ENCODE measurements at regions not wholly inside any gene's neighbourhood (a gene's known extent, or its start where the extent isn't known, plus 50 kb on each side); places are given as distances from the start of the nearest gene placed in this dataset.
A peak's percentile ranks its signal among the peaks of the same experiment; 100 is the strongest.

- intact Hi-C loops (cut with DNase I; ENCODE audit: low total_unique reads) (no loop called here), in situ Hi-C loops (cut with MboI; ENCODE audit: low pct_ligation_motif_present in 1 of 4, low pct_unique_long_range_greater_than_20kb in 1 of 4, low sequenced_read_pairs in 3 of 4) (no loop called here)
- H3K4me1 ChIP-seq = no peaks in the 10 kb centered on the region
- H3K27me3 ChIP-seq = no peaks in the 10 kb centered on the region
- H3K27ac ChIP-seq = no peak overlapping the region
- TF ChIP-seq EP300 (IDR thresholded peaks at IDR 0.05; ENCODE audit: low read depth) = no peak
- no peak for TF ChIP-seq POLR2A (IDR thresholded peaks at IDR 0.05)
- 72 to 74% methylated on average over 3 of the region's 3 CpGs for WGBS, 2 donors (ENCODE audit: low coverage in 1 of 2)
- H3K9me3 ChIP-seq = no peaks in the 10 kb centered on the region
- no peaks in the 10 kb centered on the region for H3K36me3 ChIP-seq
- H3K4me3 ChIP-seq = no peak overlapping the region
- no peak for DNase-seq
These were observed 406.6 kb upstream of the SALL1 start for GRCh38 chr16:51557670-51558069.

GRCh38 chr16:51556694-51557340 is 405.7 kb upstream of the SALL1 start:
- no peak overlapping the region for H3K27ac ChIP-seq
- no peaks in the 10 kb centered on the region for H3K36me3 ChIP-seq
- 22 to 38% methylated on average over 3 to 9 of the region's 9 CpGs for WGBS, 2 donors (ENCODE audit: low coverage in 1 of 2)
- TF ChIP-seq EP300 (IDR thresholded peaks at IDR 0.05; ENCODE audit: low read depth) = no peak
- TF ChIP-seq POLR2AphosphoS5 (IDR thresholded peaks at IDR 0.05) = no peak
- TF ChIP-seq CTCF (IDR thresholded peaks at IDR 0.05) = no peak
- no peak for TF ChIP-seq POLR2A (IDR thresholded peaks at IDR 0.05)
- peak; percentile 23 for DNase-seq
- no peaks in the 10 kb centered on the region for H3K27me3 ChIP-seq
- H3K4me1 ChIP-seq = no peaks in the 10 kb centered on the region
- no peak overlapping the region for H3K4me3 ChIP-seq
- intact Hi-C loops (cut with DNase I; ENCODE audit: low total_unique reads) = no loop called here
- in situ Hi-C loops (cut with MboI; ENCODE audit: low pct_ligation_motif_present in 1 of 4, low pct_unique_long_range_greater_than_20kb in 1 of 4, low sequenced_read_pairs in 3 of 4) = no loop called here
- no peaks in the 10 kb centered on the region for H3K9me3 ChIP-seq

- Histone ChIP-seq H3K27me3 (no peaks in the 10 kb centered on the region), H3K27ac (no peak overlapping the region), H3K4me3 (no peak overlapping the region), H3K4me1 (no peaks in the 10 kb centered on the region), H3K9me3 (no peaks in the 10 kb centered on the region), H3K36me3 (no peaks in the 10 kb centered on the region)
- no peak for DNase-seq
- WGBS, 2 donors (ENCODE audit: low coverage in 1 of 2) = 83 to 88% methylated on average over 6 to 7 of the region's 7 CpGs
- intact Hi-C loops (cut with DNase I; ENCODE audit: low total_unique reads) (no loop called here), in situ Hi-C loops (cut with MboI; ENCODE audit: low pct_ligation_motif_present in 1 of 4, low pct_unique_long_range_greater_than_20kb in 1 of 4, low sequenced_read_pairs in 3 of 4) (no loop called here)
- no peak for TF ChIP-seq CTCF (IDR thresholded peaks at IDR 0.05)
- TF ChIP-seq POLR2AphosphoS5 (IDR thresholded peaks at IDR 0.05) = no peak
- TF ChIP-seq EP300 (IDR thresholded peaks at IDR 0.05; ENCODE audit: low read depth) = no peak
- TF ChIP-seq POLR2A (IDR thresholded peaks at IDR 0.05) = no peak
These were observed 402.8 kb upstream of the SALL1 start for GRCh38 chr16:51553910-51554309.

GRCh38 chr16:51553314-51553713 is 402.2 kb upstream of the SALL1 start:
- Histone ChIP-seq H3K4me3 (no peak overlapping the region), H3K4me1 (no peaks in the 10 kb centered on the region), H3K27me3 (no peaks in the 10 kb centered on the region), H3K9me3 (no peaks in the 10 kb centered on the region), H3K36me3 (no peaks in the 10 kb centered on the region), H3K27ac (no peak overlapping the region)
- 89 to 100% methylated on average over 2 of the region's 2 CpGs for WGBS, 2 donors (ENCODE audit: low coverage in 1 of 2)
- intact Hi-C loops (cut with DNase I; ENCODE audit: low total_unique reads) (no loop called here), in situ Hi-C loops (cut with MboI; ENCODE audit: low pct_ligation_motif_present in 1 of 4, low pct_unique_long_range_greater_than_20kb in 1 of 4, low sequenced_read_pairs in 3 of 4) (no loop called here)
- TF ChIP-seq CTCF (IDR thresholded peaks at IDR 0.05) (no peak), POLR2A (IDR thresholded peaks at IDR 0.05) (no peak), POLR2AphosphoS5 (IDR thresholded peaks at IDR 0.05) (no peak), EP300 (IDR thresholded peaks at IDR 0.05; ENCODE audit: low read depth) (no peak)
- no peak for DNase-seq

GRCh38 chr16:51550800-51551347 is 399.8 kb upstream of the SALL1 start:
- no peaks in the 10 kb centered on the region for H3K27me3 ChIP-seq
- no peak for DNase-seq
- H3K36me3 ChIP-seq = no peaks in the 10 kb centered on the region
- in situ Hi-C loops (cut with MboI; ENCODE audit: low pct_ligation_motif_present in 1 of 4, low pct_unique_long_range_greater_than_20kb in 1 of 4, low sequenced_read_pairs in 3 of 4) (no loop called here), intact Hi-C loops (cut with DNase I; ENCODE audit: low total_unique reads) (no loop called here)
- no peaks in the 10 kb centered on the region for H3K9me3 ChIP-seq
- TF ChIP-seq CTCF (IDR thresholded peaks at IDR 0.05) (no peak), POLR2A (IDR thresholded peaks at IDR 0.05) (no peak), EP300 (IDR thresholded peaks at IDR 0.05; ENCODE audit: low read depth) (no peak), POLR2AphosphoS5 (IDR thresholded peaks at IDR 0.05) (no peak)
- H3K27ac ChIP-seq = no peak overlapping the region
- H3K4me1 ChIP-seq = no peaks in the 10 kb centered on the region
- no peak overlapping the region for H3K4me3 ChIP-seq
- 43 to 44% methylated on average over 4 of the region's 4 CpGs for WGBS, 2 donors (ENCODE audit: low coverage in 1 of 2)

Data from transverse colon (tissue), 4 donors.